Neural progenitor cell (in vitro differentiated cells): ENCODE measurements at regions not wholly inside any gene's neighbourhood (a gene's known extent, or its start where the extent isn't known, plus 50 kb on each side); places are given as distances from the start of the nearest gene placed in this dataset.

Experiments
- EZH2phosphoT487 ChIP-seq: fragments of 200-600 bp; sonication (generic); IDR thresholded peaks from 2 replicates; pipeline ENCODE4 v1.6.1; 2017; ENCODE audit warnings: antibody characterized with exemption
- TF ChIP-seq, protein P1 (sequence below): fragments of 200-600 bp; sonication (generic); IDR thresholded peaks from 2 replicates; pipeline ENCODE4 v1.5.1; 2017; ENCODE audit warnings: antibody characterized with exemption, mild to moderate bottlenecking

DNA sequence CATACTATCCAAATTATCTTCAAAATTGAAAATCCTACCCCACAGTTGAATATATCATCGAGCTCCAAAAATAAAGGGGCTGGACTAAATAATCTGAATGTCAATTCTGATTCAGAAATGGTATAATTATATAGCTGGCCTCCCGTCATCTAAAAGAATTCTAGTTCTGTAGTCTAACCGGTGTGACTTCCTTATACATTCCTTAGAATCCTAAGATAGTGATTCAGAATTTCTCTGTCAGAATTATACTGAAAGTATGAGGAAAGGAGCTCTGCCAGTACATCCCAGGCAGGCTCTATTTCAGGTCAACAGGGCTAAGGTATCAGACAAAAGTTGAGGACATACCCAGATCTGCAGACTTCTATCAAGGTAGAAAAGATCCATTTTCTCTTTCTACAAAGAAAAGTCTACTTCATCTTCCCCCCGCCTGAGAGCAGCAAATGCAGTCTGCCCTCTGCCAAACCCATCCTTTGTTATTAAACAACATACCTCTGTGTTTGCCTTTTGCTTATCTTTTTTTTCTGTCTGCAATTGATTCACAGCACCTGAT, 128.5 kb downstream of the METTL4 start:
- TF ChIP-seq, protein P1, sequence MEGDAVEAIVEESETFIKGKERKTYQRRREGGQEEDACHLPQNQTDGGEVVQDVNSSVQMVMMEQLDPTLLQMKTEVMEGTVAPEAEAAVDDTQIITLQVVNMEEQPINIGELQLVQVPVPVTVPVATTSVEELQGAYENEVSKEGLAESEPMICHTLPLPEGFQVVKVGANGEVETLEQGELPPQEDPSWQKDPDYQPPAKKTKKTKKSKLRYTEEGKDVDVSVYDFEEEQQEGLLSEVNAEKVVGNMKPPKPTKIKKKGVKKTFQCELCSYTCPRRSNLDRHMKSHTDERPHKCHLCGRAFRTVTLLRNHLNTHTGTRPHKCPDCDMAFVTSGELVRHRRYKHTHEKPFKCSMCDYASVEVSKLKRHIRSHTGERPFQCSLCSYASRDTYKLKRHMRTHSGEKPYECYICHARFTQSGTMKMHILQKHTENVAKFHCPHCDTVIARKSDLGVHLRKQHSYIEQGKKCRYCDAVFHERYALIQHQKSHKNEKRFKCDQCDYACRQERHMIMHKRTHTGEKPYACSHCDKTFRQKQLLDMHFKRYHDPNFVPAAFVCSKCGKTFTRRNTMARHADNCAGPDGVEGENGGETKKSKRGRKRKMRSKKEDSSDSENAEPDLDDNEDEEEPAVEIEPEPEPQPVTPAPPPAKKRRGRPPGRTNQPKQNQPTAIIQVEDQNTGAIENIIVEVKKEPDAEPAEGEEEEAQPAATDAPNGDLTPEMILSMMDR, result no peak
- TF ChIP-seq EZH2phosphoT487, result no peak
